ENCODE measurements at regions not wholly inside any gene's neighbourhood (a gene's known extent, or its start where the extent isn't known, plus 50 kb on each side); places are given as distances from the start of the nearest gene placed in this dataset.

DNA sequence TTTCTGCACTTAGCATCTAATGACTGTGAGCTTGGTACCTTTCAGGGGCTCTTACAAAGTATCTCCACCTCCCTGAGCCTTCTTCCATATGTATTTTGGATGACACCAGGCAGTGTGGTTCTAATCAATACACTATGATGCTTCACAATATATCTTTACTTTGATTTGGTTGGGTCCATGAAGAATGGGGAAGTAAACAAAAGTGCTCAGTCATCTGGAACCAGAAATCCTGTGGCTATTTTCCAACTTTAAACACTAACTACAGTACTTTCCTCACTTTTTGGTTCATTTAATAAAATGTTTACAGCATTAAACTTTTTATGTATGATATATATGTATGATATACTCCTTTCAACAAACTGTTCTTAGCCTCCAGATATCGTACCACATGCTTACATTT is 216.4 kb upstream of the AFF2 start:
- H3K27ac ChIP-seq = no peak overlapping the region
- intact Hi-C loops (cut with DNase I) = no loop called here
- no peaks in the 10 kb centered on the region for H3K9me3 ChIP-seq
- no peaks in the 10 kb centered on the region for H3K36me3 ChIP-seq
- no peaks in the 10 kb centered on the region for H3K27me3 ChIP-seq
- no peak for DNase-seq
- H3K4me1 ChIP-seq = no peaks in the 10 kb centered on the region
- TF ChIP-seq POLR2A (IDR thresholded peaks at IDR 0.05) (no peak), EP300 (IDR thresholded peaks at IDR 0.05) (no peak), CTCF (IDR thresholded peaks at IDR 0.05) (no peak), POLR2AphosphoS5 (IDR thresholded peaks at IDR 0.05) (no peak)
- H3K4me3 ChIP-seq = no peak overlapping the region
- WGBS, 2 donors = 74 to 90% methylated on average over 1 of the region's 1 CpG

GRCh38 chrX:148284821-148285220 is 215.6 kb upstream of the AFF2 start:
- 75 to 83% methylated on average over 2 of the region's 2 CpGs for WGBS, 2 donors
- no peaks in the 10 kb centered on the region for H3K36me3 ChIP-seq
- no peak for TF ChIP-seq POLR2AphosphoS5 (IDR thresholded peaks at IDR 0.05)
- TF ChIP-seq EP300 (IDR thresholded peaks at IDR 0.05) = no peak
- no peak for TF ChIP-seq CTCF (IDR thresholded peaks at IDR 0.05)
- no peak for TF ChIP-seq POLR2A (IDR thresholded peaks at IDR 0.05)

DNA sequence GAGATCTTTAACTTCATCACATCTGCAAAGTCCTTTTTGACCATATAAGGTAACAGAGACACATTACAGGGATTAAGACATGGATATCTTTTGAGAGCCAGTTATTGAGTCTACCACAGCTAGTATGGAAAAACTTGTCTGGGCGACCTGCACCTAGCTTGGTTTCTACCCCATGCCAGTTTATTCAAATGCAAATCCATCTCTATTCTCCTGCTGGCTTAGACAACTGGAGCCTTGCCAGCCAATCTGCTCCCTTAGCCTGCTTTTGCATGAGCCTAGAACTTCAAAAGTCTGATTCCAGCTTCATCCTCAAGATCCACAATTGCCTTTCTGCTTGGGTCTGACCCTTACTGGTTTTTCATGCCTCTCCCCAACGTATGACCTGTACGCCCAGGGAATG is 212.0 kb upstream of the AFF2 start:
- H3K27ac ChIP-seq = no peak overlapping the region
- no peaks in the 10 kb centered on the region for H3K36me3 ChIP-seq
- intact Hi-C loops (cut with DNase I) = no loop called here
- H3K4me3 ChIP-seq = no peak overlapping the region
- DNase-seq = no peak
- no peaks in the 10 kb centered on the region for H3K4me1 ChIP-seq
- H3K27me3 ChIP-seq = no peaks in the 10 kb centered on the region
- TF ChIP-seq POLR2A (IDR thresholded peaks at IDR 0.05) = no peak
- no peak for TF ChIP-seq POLR2AphosphoS5 (IDR thresholded peaks at IDR 0.05)
- TF ChIP-seq CTCF (IDR thresholded peaks at IDR 0.05) = no peak
- no peak for TF ChIP-seq EP300 (IDR thresholded peaks at IDR 0.05)
- no peaks in the 10 kb centered on the region for H3K9me3 ChIP-seq
- WGBS, 2 donors = 87% methylated on average over 3 of the region's 3 CpGs

More at GRCh38 chrX:148284821-148285220, 215.6 kb upstream of the AFF2 start:
- Histone ChIP-seq H3K4me3 (no peak overlapping the region), H3K4me1 (no peaks in the 10 kb centered on the region), H3K27ac (no peak overlapping the region), H3K9me3 (no peaks in the 10 kb centered on the region), H3K27me3 (no peaks in the 10 kb centered on the region)
- intact Hi-C loops (cut with DNase I) = no loop called here
- no peak for DNase-seq

GRCh38 chrX:148290041-148290440 is 210.4 kb upstream of the AFF2 start:
- DNase-seq = no peak
- Histone ChIP-seq H3K36me3 (no peaks in the 10 kb centered on the region), H3K4me3 (no peak overlapping the region), H3K4me1 (no peaks in the 10 kb centered on the region), H3K9me3 (no peaks in the 10 kb centered on the region), H3K27me3 (no peaks in the 10 kb centered on the region), H3K27ac (no peak overlapping the region)
- 89 to 93% methylated on average over 2 of the region's 2 CpGs for WGBS, 2 donors
- TF ChIP-seq CTCF (IDR thresholded peaks at IDR 0.05) (no peak), EP300 (IDR thresholded peaks at IDR 0.05) (no peak), POLR2A (IDR thresholded peaks at IDR 0.05) (no peak)
- intact Hi-C loops (cut with DNase I) = no loop called here

DNA sequence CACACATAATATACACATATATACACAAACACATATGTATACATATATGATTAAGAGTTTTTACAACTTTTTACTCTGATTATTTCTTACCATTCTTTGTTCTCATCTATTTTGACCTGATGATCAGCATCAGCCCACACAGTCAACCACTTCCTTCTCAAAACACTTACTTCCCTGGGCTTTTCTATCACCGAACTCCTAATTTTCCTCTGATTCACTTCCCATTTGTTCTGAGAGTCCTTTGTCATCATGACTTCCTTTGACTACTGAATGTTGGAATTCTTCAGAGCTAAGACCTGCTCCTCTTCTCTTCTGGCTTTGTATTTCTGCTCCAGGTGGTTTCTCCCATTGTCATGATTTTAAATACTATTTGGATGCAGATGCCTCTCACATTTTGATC is 209.5 kb upstream of the AFF2 start:
- no peaks in the 10 kb centered on the region for H3K27me3 ChIP-seq
- no peak overlapping the region for H3K27ac ChIP-seq
- WGBS, 2 donors = 61 to 71% methylated on average over 1 of the region's 1 CpG
- TF ChIP-seq POLR2A (IDR thresholded peaks at IDR 0.05) (no peak), POLR2AphosphoS5 (IDR thresholded peaks at IDR 0.05) (no peak), CTCF (IDR thresholded peaks at IDR 0.05) (no peak), EP300 (IDR thresholded peaks at IDR 0.05) (no peak)
- no peaks in the 10 kb centered on the region for H3K4me1 ChIP-seq
- no peaks in the 10 kb centered on the region for H3K36me3 ChIP-seq
- intact Hi-C loops (cut with DNase I) = no loop called here
- H3K4me3 ChIP-seq = no peak overlapping the region
- H3K9me3 ChIP-seq = no peaks in the 10 kb centered on the region
- no peak for DNase-seq

All from sigmoid colon (tissue), 6 donors.